DMS53 treated with DMSO at 0.1 percent for 48 hours (cell line): ENCODE measurements at regions not wholly inside any gene's neighbourhood (a gene's known extent, or its start where the extent isn't known, plus 50 kb on each side); places are given as distances from the start of the nearest gene placed in this dataset.

ENCODE experiments used
- DNase-seq: peaks from one replicate; lab custom pipeline; 2025; ENCODE audit not compliant: unreplicated experiment; lab: John Stamatoyannopoulos, UW

DNA sequence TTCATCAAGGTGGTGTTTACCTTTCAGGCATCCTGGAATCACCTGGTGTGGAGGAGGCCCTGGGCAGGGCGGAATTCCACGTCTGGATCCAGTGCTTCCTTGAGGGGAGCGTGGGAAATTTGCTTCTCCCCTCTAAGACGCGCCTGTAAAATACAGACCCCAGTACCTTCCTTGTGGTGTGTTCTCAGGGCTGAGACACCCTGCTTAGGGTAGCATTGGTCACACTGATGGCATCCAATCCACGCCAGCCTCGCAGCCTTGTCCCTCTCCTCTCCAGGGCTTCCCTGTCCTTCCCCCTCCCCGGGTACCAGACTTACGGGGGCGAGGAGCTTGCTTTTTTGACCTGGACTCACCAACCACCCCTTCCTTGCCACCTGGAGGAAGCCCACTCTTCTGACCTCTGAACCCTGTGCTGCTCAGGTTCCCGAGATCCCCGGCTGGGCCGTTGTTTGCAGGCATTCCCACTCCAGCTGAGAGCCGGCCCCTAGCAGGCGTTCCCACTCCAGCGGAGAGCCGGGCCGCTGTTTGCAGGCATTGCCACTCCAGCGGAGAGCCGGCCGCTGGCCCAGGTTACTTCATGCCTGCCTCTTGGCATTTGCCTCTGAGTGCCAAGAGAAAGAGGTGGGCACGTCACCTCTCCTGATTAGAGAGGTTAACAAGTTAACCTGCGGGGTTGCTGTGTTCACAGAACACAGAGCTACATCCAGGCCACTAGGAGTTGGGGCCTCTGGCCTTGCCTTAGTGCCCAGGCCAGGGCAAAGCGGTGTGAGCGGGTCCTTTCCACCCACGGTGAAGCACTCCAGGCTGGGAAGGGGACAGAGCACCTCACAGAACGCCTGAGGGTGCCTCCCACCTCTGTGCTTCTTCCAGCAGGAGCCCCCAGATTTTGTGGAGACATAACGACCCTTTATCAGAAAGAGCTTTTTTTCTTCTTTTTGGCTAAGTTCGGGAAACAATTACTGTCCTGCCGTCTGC lies 254.0 kb upstream of the PPP2R2D start:
- DNase-seq, result no peak

DNA sequence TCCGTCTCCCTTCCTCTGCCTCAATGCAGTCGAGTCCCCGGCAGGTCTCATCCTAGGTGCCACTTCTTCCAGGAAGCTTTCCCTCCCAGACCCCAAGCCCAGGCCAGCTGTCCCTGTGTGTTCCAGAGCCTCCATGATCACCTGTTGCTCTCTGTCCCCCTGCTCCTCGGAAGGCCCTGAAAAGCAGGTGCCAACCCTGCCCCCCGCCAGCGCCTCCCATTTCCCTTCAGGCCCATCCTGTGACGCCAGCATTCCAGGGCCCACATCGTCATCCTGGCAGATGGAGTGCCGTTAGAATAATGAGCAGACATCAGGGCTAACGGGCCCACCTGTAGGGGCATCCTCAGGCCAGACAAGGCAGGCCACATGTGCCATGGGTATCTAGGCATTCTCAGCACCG lies 253.0 kb upstream of the PPP2R2D start:
- DNase-seq, result no peak

- DNase-seq, result no peak
These were observed 252.3 kb upstream of the PPP2R2D start for GRCh38 chr10:131648386-131649020.

GRCh38 chr10:131649617-131650016 lies 251.2 kb upstream of the PPP2R2D start:
- no peak for DNase-seq

- no peak for DNase-seq
These were observed 250.6 kb upstream of the PPP2R2D start for GRCh38 chr10:131650169-131650705.

DNA sequence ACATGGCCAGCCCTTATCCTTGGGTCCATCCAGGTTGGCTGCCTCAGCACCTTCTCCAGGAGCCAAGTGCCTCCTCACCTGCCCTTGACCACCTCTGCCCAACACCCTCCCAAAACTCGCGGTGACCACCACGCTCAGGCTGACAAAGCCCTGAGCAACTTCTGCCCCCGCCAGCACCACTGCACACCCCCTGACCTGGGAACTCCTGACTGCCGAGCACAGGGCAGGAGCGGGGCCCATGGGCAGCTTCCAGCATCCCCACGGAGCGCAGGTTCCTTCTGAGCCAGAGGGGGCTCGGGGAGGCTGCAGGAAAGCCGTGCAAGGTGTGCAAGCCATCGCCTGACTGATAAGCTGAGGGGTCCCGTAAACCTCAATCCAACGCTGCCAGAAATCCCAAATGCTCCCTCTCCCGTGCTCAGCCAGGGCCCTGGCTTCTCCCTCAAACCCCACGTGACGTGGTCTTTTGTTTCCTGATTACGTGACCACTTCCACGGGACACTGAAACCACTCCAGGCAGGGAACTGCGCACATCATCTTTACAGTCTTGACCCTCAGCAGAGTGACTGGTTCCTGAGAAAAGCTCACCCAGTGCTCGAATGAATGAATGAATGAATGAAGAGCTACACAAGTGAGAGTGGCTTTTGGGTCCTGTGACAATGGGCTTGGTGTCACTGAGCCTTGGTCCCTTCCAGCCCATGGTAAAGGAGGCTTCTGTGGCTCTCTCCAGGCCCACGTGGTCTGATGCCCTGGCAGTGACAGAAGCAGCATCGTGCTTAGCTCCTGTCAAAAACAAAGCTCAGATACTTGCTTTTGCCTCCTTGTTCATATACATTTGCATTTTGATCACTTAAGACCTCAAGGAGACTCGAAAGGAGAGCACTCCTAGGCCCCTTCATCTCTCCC lies 249.8 kb upstream of the PPP2R2D start:
- no peak for DNase-seq

DNA sequence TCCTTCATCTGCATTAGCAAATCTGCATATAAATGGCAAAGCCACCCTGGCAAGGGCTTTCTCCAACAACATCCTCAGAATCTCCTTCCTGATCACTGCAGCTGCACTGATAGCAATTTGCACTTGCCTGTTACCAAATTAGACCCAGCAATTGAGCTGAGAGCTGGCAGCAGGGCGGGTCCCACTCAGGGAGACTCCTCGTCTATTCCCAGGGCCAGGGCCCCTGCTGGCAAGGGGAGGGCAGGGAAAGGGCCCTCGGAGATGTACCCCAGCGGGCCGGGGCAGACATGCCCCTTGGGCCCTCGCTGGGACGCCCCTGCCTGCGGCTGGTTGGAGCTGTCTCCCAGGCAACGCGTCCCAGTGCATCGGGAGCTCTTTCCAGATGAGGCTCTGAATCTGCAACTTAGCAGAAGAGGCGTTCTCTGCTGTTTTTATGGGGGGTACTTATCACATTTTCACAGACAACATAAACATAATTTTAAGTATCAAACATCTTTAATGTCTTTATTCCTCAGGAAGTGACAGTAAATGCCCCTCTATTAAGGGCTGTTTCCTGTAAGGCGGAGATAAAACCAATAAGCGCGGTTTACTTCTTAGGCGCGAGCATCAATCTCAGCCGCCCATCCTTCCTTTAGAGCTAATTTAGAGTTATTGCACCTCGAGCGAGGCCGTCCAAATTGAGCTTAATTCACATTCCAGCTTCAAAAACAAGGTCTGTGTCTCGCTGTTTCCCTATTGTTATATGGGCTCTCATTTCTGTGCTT lies 249.0 kb upstream of the PPP2R2D start:
- DNase-seq, result no peak

- no peak for DNase-seq
These were observed 248.2 kb upstream of the PPP2R2D start for GRCh38 chr10:131652438-131653139.

- no peak for DNase-seq
These were observed 247.7 kb upstream of the PPP2R2D start for GRCh38 chr10:131653140-131653539.

- no peak for DNase-seq
These were observed 247.0 kb upstream of the PPP2R2D start for GRCh38 chr10:131653554-131654470.

- DNase-seq, result no peak
These were observed 246.2 kb upstream of the PPP2R2D start for GRCh38 chr10:131654471-131655087.

- DNase-seq, result no peak
These were observed 245.5 kb upstream of the PPP2R2D start for GRCh38 chr10:131655101-131655849.

GRCh38 chr10:131656009-131656408 lies 244.8 kb upstream of the PPP2R2D start:
- no peak for DNase-seq

DNA sequence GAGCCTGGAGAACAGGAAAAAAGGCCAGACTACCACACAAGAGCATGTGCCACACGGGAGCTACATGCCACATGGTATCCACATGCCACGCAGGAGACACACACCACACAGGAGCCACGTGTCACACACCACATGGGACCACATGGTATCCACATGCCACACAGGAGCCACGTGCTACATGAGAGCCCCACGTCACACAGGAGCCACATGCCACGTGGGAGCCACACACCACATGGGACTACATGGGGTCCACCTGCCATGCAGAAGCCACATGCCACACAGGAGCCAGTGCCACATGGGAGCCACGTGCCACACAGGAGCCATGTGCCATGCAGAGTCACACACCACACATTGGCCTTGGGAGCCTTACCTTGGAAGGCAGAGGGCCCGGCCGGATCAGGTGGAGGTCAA lies 244.4 kb upstream of the PPP2R2D start:
- DNase-seq, result no peak

DNA sequence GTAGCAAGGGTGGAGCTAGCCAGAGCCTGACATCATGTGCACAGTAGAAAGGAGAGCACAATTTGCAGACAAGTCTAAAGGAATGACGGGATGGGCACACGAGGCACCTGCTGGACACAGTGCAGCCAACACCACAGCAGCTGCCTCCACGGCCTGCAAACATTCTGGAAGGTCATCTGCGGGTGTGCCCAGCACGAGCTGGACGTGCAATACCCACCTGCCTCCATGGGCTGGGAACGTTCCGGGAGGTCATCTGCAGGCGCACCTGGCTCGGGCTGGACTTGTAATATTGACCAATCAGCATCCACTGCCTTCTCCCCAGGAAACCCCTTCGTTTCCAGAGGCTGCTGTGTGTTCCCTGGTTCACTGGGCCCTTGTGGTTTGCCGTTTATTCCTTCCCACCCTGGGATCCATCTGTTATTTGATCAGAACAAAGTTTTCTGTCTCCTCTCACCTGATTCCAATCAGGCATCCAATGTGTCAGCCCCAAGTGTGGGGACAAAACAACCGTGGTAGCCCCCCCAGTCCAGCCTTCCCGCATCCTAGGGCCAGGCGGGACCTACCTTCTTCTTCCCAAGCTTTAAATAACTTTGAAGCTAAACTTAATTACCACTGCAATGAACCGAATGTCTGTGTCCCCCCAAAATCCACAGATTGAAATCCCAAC lies 243.4 kb upstream of the PPP2R2D start:
- no peak for DNase-seq

- no peak for DNase-seq
These were observed 242.8 kb upstream of the PPP2R2D start for GRCh38 chr10:131657985-131658330.

DNA sequence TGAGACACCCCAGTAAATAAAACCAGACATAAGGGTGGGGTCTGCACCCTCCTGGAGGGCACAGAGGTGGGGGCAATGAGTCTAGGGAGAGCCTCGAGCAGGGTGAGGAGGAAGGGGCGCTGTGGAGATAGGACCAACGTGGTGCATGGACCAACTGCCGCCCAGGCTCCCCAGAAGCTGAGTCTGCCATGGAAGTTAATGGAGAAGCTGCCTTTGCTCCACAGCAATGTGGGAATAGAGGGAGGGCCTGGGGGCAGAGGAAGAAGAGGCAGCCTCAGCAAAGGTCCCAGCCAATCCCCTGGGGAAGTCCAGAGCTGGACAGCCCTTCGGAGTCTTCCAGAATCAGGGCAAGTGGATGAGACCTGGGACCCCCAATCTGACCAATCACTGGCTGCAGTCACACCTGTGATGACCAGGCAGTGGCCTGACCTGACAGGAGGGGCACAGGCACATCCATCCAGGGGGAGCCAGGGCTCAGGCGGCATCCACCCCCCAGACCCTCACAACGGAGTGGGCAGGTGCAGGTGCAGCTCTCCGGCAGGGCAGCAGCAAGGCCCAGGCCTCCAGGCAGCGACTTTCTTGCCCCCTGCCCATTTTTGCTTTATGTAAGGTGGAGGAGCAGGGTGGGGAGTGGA lies 242.2 kb upstream of the PPP2R2D start:
- no peak for DNase-seq
